ENCODE measurements at regions not wholly inside any gene's neighbourhood (a gene's known extent, or its start where the extent isn't known, plus 50 kb on each side); places are given as distances from the start of the nearest gene placed in this dataset.

DNA sequence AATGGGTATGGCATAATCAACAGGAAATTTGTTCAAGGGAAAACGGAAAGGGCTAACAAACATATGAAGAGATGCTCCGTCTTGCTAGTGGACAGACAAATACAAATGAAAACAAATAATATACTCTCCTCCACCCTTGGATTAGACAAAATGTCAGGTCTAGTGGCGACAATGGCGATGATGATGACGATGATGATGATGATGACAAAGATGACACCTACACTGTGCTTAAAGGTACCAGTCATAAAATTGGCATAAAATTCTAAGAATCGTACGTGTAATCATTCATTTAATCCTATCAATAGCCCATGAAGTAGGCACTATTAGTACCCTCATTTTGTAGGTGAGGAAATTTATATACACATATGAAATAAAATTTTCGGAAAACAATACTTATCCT lies 174.6 kb downstream of the PMP22 start:
- H3K4me1 Mint-ChIP-seq (ENCODE audit: unreplicated experiment) = peaks cover 3% of the 10 kb centered on the region
- no peaks in the 10 kb centered on the region for H3K36me3 Mint-ChIP-seq
- no peak for DNase-seq (ENCODE audit: extremely low spot score, unreplicated experiment)
- H3K27ac Mint-ChIP-seq = no peak overlapping the region
- peaks cover 6% of the 10 kb centered on the region for H3K27me3 Mint-ChIP-seq
- TF ChIP-seq, protein P1, sequence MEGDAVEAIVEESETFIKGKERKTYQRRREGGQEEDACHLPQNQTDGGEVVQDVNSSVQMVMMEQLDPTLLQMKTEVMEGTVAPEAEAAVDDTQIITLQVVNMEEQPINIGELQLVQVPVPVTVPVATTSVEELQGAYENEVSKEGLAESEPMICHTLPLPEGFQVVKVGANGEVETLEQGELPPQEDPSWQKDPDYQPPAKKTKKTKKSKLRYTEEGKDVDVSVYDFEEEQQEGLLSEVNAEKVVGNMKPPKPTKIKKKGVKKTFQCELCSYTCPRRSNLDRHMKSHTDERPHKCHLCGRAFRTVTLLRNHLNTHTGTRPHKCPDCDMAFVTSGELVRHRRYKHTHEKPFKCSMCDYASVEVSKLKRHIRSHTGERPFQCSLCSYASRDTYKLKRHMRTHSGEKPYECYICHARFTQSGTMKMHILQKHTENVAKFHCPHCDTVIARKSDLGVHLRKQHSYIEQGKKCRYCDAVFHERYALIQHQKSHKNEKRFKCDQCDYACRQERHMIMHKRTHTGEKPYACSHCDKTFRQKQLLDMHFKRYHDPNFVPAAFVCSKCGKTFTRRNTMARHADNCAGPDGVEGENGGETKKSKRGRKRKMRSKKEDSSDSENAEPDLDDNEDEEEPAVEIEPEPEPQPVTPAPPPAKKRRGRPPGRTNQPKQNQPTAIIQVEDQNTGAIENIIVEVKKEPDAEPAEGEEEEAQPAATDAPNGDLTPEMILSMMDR (conservative IDR thresholded peaks at IDR 0.05) = no peak
- H3K4me3 Mint-ChIP-seq = no peak overlapping the region
- H3K9me3 Mint-ChIP-seq = no peaks in the 10 kb centered on the region

DNA sequence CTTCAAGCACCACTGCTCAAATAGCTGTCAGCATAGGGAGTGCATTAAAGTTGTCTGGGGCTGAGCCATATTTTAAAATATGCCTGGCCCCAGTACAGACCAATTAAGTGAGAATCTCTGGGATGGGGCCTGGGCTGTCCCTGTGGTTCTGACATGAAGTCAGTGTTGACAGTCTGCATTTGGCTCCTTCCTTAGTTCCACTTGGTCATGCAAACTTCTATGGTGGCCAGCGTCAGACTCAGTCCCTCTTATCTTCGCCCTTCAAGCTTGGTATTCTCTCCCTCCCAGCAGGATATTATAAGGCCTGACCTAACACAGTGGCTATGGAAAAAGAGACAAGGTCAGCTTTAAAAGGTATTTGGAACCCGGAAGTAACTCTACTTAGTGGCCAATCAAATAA lies 177.2 kb downstream of the PMP22 start:
- no peak for DNase-seq (ENCODE audit: extremely low spot score, unreplicated experiment)
- H3K27me3 Mint-ChIP-seq = peaks cover 6% of the 10 kb centered on the region
- H3K36me3 Mint-ChIP-seq = no peaks in the 10 kb centered on the region
- peaks cover 3% of the 10 kb centered on the region for H3K4me1 Mint-ChIP-seq (ENCODE audit: unreplicated experiment)
- H3K27ac Mint-ChIP-seq = no peak overlapping the region
- H3K4me3 Mint-ChIP-seq = no peak overlapping the region
- TF ChIP-seq, protein P1 (conservative IDR thresholded peaks at IDR 0.05) = no peak
- H3K9me3 Mint-ChIP-seq = no peaks in the 10 kb centered on the region

DNA sequence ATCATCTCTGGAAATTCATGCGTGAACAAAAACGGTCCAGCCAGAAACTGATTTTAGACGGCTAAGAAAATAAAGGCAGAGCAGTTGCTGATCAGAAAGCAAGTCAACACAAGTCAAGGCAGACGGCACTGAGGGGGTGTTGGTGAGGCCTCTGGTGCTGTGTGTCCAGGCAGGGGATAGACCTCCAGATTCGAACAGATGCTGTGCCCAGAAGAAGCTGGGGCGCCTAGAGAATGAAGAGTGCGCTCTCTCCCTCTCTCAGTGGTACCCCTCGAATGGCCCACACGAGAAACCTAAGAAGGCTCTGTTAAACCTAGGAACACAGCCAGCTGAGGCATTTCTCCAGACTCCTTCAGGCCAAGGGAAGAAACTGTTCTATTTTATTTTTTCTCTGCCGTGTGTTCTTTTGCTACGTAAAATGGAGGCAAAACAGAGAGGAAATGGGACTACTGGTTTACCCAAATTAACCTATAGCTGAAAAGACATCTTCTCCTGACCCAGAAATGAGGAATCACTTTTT lies 178.3 kb downstream of the PMP22 start:
- no peak for DNase-seq (ENCODE audit: extremely low spot score, unreplicated experiment)
- H3K4me1 Mint-ChIP-seq (ENCODE audit: unreplicated experiment) = peaks cover 3% of the 10 kb centered on the region
- TF ChIP-seq, protein P1 (conservative IDR thresholded peaks at IDR 0.05) = no peak

DNA sequence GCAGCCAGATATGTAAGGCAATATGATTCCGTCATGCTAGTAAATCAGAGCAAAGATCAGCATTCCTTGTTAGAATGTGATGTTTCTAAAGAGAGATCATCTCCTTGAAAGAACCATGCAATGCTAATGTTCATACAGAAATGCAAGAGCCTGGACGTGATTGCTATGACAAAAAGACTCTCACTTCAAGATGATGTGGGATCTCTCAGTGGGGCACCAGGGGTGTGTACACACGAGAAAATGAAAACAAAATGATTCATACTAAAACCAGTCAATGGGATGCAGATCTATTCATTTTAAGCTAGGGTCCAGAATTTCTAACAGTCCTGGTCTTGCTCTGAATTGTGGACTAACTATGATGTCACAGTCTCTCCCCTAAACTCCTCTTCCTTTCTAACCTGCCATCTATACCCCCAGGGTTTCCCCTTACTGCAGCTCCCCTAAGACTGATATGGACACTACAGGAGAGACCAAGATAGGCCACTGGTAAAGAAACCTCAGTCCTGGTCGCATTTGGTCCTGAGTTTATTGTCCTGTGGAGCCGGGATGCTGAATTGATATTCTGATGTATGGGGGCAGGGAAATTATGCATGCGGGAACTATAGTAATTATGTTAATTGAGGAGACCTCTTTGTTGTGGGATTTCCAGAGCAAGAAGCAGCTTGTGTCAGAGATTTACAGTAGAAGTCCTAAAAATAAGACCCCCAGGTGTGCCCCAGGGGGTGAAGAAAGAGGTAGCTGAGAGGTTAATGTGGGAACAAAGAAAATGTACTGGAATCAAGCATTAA lies 179.0 kb downstream of the PMP22 start:
- TF ChIP-seq, protein P1 (conservative IDR thresholded peaks at IDR 0.05) = no peak
- DNase-seq (ENCODE audit: extremely low spot score, unreplicated experiment) = no peak
- H3K4me1 Mint-ChIP-seq (ENCODE audit: unreplicated experiment) = peaks cover 3% of the 10 kb centered on the region
- no peak overlapping the region for H3K4me3 Mint-ChIP-seq
- no peak overlapping the region for H3K27ac Mint-ChIP-seq
- H3K9me3 Mint-ChIP-seq = no peaks in the 10 kb centered on the region
- H3K36me3 Mint-ChIP-seq = no peaks in the 10 kb centered on the region
- peaks cover 10% of the 10 kb centered on the region for H3K27me3 Mint-ChIP-seq

More for the DNA sequence above, 178.3 kb downstream of the PMP22 start:
- no peaks in the 10 kb centered on the region for H3K9me3 Mint-ChIP-seq
- no peak overlapping the region for H3K4me3 Mint-ChIP-seq
- peaks cover 10% of the 10 kb centered on the region for H3K27me3 Mint-ChIP-seq
- no peak overlapping the region for H3K27ac Mint-ChIP-seq
- H3K36me3 Mint-ChIP-seq = no peaks in the 10 kb centered on the region

DNA sequence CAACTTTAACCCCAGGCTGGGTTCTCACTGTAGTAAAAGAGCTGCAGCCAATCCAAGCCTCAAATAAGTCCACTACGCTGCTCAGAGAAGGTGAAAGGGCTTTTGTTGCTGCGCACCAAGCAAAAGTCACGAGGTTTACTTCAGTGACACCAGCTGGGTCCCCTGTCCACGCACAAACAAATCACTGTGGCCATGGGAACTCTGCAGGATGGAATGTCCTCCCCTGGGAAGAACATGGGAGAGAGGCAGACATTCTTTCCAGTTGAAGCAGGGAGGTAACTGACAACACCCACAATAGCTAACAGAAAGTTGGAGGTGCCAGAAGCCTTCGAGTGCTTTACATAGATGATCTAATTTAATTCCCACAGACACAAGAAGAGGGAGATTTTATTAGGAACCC lies 181.9 kb downstream of the PMP22 start:
- H3K9me3 Mint-ChIP-seq = no peaks in the 10 kb centered on the region
- H3K4me3 Mint-ChIP-seq = no peak overlapping the region
- peaks cover 3% of the 10 kb centered on the region for H3K4me1 Mint-ChIP-seq (ENCODE audit: unreplicated experiment)
- no peak overlapping the region for H3K27ac Mint-ChIP-seq
- TF ChIP-seq, protein P1 (conservative IDR thresholded peaks at IDR 0.05) = no peak
- DNase-seq (ENCODE audit: extremely low spot score, unreplicated experiment) = no peak
- peaks cover 18% of the 10 kb centered on the region for H3K27me3 Mint-ChIP-seq
- H3K36me3 Mint-ChIP-seq = no peaks in the 10 kb centered on the region

Measured in type B pancreatic cell (in vitro differentiated cells).